BE2C (cell line): ENCODE measurements at regions not wholly inside any gene's neighbourhood (a gene's known extent, or its start where the extent isn't known, plus 50 kb on each side); places are given as distances from the start of the nearest gene placed in this dataset.

ENCODE experiments used
- DNase-seq: peaks from one replicate; pipeline ENCODE4 v3.0.0-alpha.2; 2020
- H3K27me3 ChIP-seq: fragments of 250-450 bp; sonication (Bioruptor Pico); 2 replicates; pipeline ENCODE4 v1.5.1; 2020; ENCODE audit warnings: mild to moderate bottlenecking
- H3K36me3 ChIP-seq: fragments of 250-450 bp; sonication (Bioruptor Pico); 2 replicates; pipeline ENCODE4 v1.5.1; 2020; ENCODE audit warnings: mild to moderate bottlenecking
- H3K4me1 ChIP-seq: fragments of 250-450 bp; sonication (Bioruptor Pico); 2 replicates; pipeline ENCODE4 v1.5.1; 2020
- H3K4me3 ChIP-seq: 2 replicates; pipeline ENCODE4 v1.5.1; 2011; ENCODE audit warnings: low read depth, low read length
- H3K9me3 ChIP-seq: fragments of 250-450 bp; sonication (Bioruptor Pico); 2 replicates; pipeline ENCODE4 v1.5.1; 2020
- CTCF ChIP-seq: IDR thresholded peaks from 2 replicates; pipeline ENCODE4 v1.5.1; 2012; ENCODE audit warnings: mild to moderate bottlenecking, low read depth, low read length

- no peak for DNase-seq
- Histone ChIP-seq H3K4me1 (peaks cover 4% of the 10 kb centered on the region; the same call in 1 of the 2 replicates), H3K36me3 (no peaks in the 10 kb centered on the region), H3K9me3 (no peaks in the 10 kb centered on the region), H3K27me3 (0 out of 2 replicates have a peak, but pooled peaks cover 2% of the 10 kb centered on the region), H3K4me3 (no peak overlapping the region)
- no peak for TF ChIP-seq CTCF
Observed at GRCh38 chr11:106197438-106197837, 120.0 kb downstream of the AASDHPPT start.

GRCh38 chr11:106202935-106203620, 125.6 kb downstream of the AASDHPPT start:
- no peaks in the 10 kb centered on the region for H3K36me3 ChIP-seq
- H3K4me3 ChIP-seq: no peak overlapping the region
- H3K4me1 ChIP-seq: no peaks in the 10 kb centered on the region
- DNase-seq: no peak
- no peaks in the 10 kb centered on the region for H3K27me3 ChIP-seq
- no peaks in the 10 kb centered on the region for H3K9me3 ChIP-seq
- TF ChIP-seq CTCF: no peak

- no peak for TF ChIP-seq CTCF
- H3K9me3 ChIP-seq: no peaks in the 10 kb centered on the region; the same call in 1 of the 2 replicates
- H3K27me3 ChIP-seq: peaks cover 3% of the 10 kb centered on the region; the same call in 1 of the 2 replicates
- no peak overlapping the region for H3K4me3 ChIP-seq
- peak; percentile 14 for DNase-seq
- H3K36me3 ChIP-seq: no peaks in the 10 kb centered on the region
- H3K4me1 ChIP-seq: no peaks in the 10 kb centered on the region; the same call in 1 of the 2 replicates
Observed at GRCh38 chr11:106208760-106209159, 131.3 kb downstream of the AASDHPPT start.

GRCh38 chr11:106212081-106212480, 134.6 kb downstream of the AASDHPPT start:
- H3K27me3 ChIP-seq: peaks cover 3% of the 10 kb centered on the region; the same call in 1 of the 2 replicates
- no peaks in the 10 kb centered on the region; the same call in 1 of the 2 replicates for H3K9me3 ChIP-seq
- DNase-seq: no peak
- H3K4me1 ChIP-seq: no peaks in the 10 kb centered on the region; the same call in 1 of the 2 replicates
- no peak for TF ChIP-seq CTCF
- no peak overlapping the region for H3K4me3 ChIP-seq
- H3K36me3 ChIP-seq: no peaks in the 10 kb centered on the region

GRCh38 chr11:106216281-106216680, 138.8 kb downstream of the AASDHPPT start:
- Histone ChIP-seq H3K27me3 (peaks cover 3% of the 10 kb centered on the region; the same call in 1 of the 2 replicates), H3K4me3 (no peak overlapping the region), H3K9me3 (no peaks in the 10 kb centered on the region), H3K4me1 (no peaks in the 10 kb centered on the region), H3K36me3 (no peaks in the 10 kb centered on the region)
- DNase-seq: no peak
- no peak for TF ChIP-seq CTCF

- H3K4me3 ChIP-seq: no peak overlapping the region
- no peaks in the 10 kb centered on the region for H3K4me1 ChIP-seq
- TF ChIP-seq CTCF: no peak
- no peaks in the 10 kb centered on the region for H3K9me3 ChIP-seq
- H3K27me3 ChIP-seq: peaks cover 6% of the 10 kb centered on the region
- H3K36me3 ChIP-seq: no peaks in the 10 kb centered on the region
- no peak for DNase-seq
Observed at GRCh38 chr11:106217456-106217855, 140.0 kb downstream of the AASDHPPT start.
